ENCODE measurements at regions not wholly inside any gene's neighbourhood (a gene's known extent, or its start where the extent isn't known, plus 50 kb on each side); places are given as distances from the start of the nearest gene placed in this dataset.

DNA sequence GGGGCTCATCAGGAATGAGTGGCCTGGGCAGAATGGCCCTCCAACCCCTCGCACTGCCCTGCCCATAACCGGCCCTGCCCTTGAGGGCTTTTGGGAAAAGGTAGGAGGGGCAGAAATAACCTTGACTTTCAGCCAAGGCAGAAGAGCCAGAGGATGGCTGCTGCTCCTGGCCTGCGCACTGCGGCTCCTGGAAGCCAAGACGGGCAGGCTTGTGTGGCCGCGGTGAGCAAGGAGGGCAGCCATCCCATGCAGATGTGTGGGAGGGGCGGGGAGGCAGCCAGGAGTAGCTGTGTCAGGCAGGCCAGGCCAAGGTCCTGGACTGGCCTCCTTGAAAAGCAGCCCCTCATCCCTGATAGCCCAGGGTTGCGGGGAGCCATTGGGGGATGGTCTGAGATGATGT, 57.6 kb upstream of the URI1 start:
- TF ChIP-seq POLR2A (IDR thresholded peaks at IDR 0.05) (no peak), CTCF (IDR thresholded peaks at IDR 0.05) (no peak)
